GM23338 (cell line): ENCODE measurements at regions not wholly inside any gene's neighbourhood (a gene's known extent, or its start where the extent isn't known, plus 50 kb on each side); places are given as distances from the start of the nearest gene placed in this dataset.

Experiments
- ATAC-seq: fragments of 200-7000 bp; cut with Tn5 transposase; 3 replicates; pipeline ENCODE4 v1.9.1; 2020
- DNase-seq: peaks from one replicate; pipeline ENCODE4 v3.0.0-alpha.2; 2015; ENCODE audit warnings: low spot score
- H2AFZ ChIP-seq: fragments of 200-600 bp; sonication (generic); 2 replicates; pipeline ENCODE4 v1.8.0; 2016; ENCODE audit warnings: antibody characterized with exemption, mild to moderate bottlenecking, moderate library complexity
- H3F3A ChIP-seq: fragments of 200-600 bp; sonication (generic); replicated peaks from 2 replicates; pipeline ENCODE4 v1.8.0; 2017; ENCODE audit warnings: antibody characterized with exemption, mixed run types, low read depth
- H3K27ac ChIP-seq: fragments of 200-600 bp; sonication (generic); 2 replicates; pipeline ENCODE4 v1.6.1; 2016; ENCODE audit warnings: low read depth
- H3K27me3 ChIP-seq: fragments of 200-600 bp; sonication (generic); 2 replicates; pipeline ENCODE4 v1.8.0; 2016; ENCODE audit warnings: mild to moderate bottlenecking, mixed run types, moderate library complexity; ENCODE audit not compliant: insufficient read depth
- H3K36me3 ChIP-seq: fragments of 200-600 bp; sonication (generic); 2 replicates; pipeline ENCODE4 v1.8.0; 2016; ENCODE audit warnings: mild to moderate bottlenecking; ENCODE audit not compliant: insufficient read depth
- H3K4me1 ChIP-seq: fragments of 200-600 bp; sonication (generic); 2 replicates; pipeline ENCODE4 v1.8.0; 2016; ENCODE audit warnings: mild to moderate bottlenecking, moderate library complexity; ENCODE audit not compliant: insufficient read depth
- H3K4me2 ChIP-seq: fragments of 200-600 bp; sonication (generic); 2 replicates; pipeline ENCODE4 v1.7.1; 2017; ENCODE audit warnings: mixed run types
- H3K4me3 ChIP-seq: fragments of 200-600 bp; sonication (generic); 2 replicates; pipeline ENCODE4 v1.6.1; 2016; ENCODE audit warnings: mixed run types
- H3K79me2 ChIP-seq: fragments of 200-600 bp; sonication (generic); replicated peaks from 2 replicates; pipeline ENCODE4 v1.8.0; 2017; ENCODE audit warnings: mild to moderate bottlenecking; ENCODE audit not compliant: insufficient read depth
- H3K9me2 ChIP-seq: fragments of 200-600 bp; sonication (generic); 2 replicates; pipeline ENCODE4 v1.8.0; 2017; ENCODE audit not compliant: insufficient read depth
- H4K20me1 ChIP-seq: fragments of 200-600 bp; sonication (generic); replicated peaks from 2 replicates; pipeline ENCODE4 v1.8.0; 2017; ENCODE audit warnings: mild to moderate bottlenecking; ENCODE audit not compliant: insufficient read depth
- H3K27ac Mint-ChIP-seq: 2 replicates; pipeline ENCODE4 v1.8.0; 2020; ENCODE audit warnings: inconsistent platforms, mild to moderate bottlenecking, moderate library complexity, mixed read lengths
- H3K27me3 Mint-ChIP-seq: 3 replicates; pipeline ENCODE4 v1.8.0; 2022; ENCODE audit warnings: low read depth, mild to moderate bottlenecking, moderate library complexity, mixed read lengths, inconsistent platforms; ENCODE audit not compliant: insufficient read depth, poor library complexity
- H3K36me3 Mint-ChIP-seq: 3 replicates; pipeline ENCODE4 v1.8.0; 2021; ENCODE audit warnings: low read depth, mild to moderate bottlenecking, inconsistent platforms, moderate library complexity, mixed read lengths
- H3K4me1 Mint-ChIP-seq: 3 replicates; pipeline ENCODE4 v1.8.0; 2020; ENCODE audit warnings: mild to moderate bottlenecking, inconsistent platforms, mixed read lengths
- H3K4me3 Mint-ChIP-seq: 3 replicates; pipeline ENCODE4 v1.8.0; 2021; ENCODE audit warnings: moderate library complexity, mild to moderate bottlenecking, inconsistent platforms, mixed read lengths
- H3K9me3 Mint-ChIP-seq: 3 replicates; pipeline ENCODE4 v1.8.0; 2020; ENCODE audit warnings: moderate library complexity, mild to moderate bottlenecking, inconsistent platforms, mixed read lengths
- CREB1 ChIP-seq: fragments of 250-450 bp; sonication (Bioruptor Pico); IDR thresholded peaks from 2 replicates; pipeline ENCODE4 v1.5.0; 2020; ENCODE audit warnings: low read depth, mild to moderate bottlenecking, moderate library complexity
- CTCF ChIP-seq, 2 experiments: fragments of 200-600 bp in 1 of 2; sonication (generic) in 1 of 2; conservative IDR thresholded peaks; 2 replicates each; pipeline versions ENCODE4 v1.5.1 to v1.6.1; 2016 to 2017; ENCODE audit warnings: antibody characterized with exemption in 2 of 2, low read depth in 2 of 2, mild to moderate bottlenecking in 2 of 2, moderate library complexity in 1 of 2
- ETS1 ChIP-seq: IDR thresholded peaks from 2 replicates; pipeline ENCODE4 v1.6.1; 2016; ENCODE audit warnings: antibody characterized with exemption
- EZH2 ChIP-seq: fragments of 200-600 bp; sonication (generic); IDR thresholded peaks from one replicate; pipeline ENCODE4 v1.8.0; 2017; ENCODE audit warnings: antibody characterized with exemption, mild to moderate bottlenecking, low read depth; ENCODE audit not compliant: unreplicated experiment
- JUNB ChIP-seq: IDR thresholded peaks from one replicate; pipeline ENCODE4 v1.6.1; 2016; ENCODE audit warnings: antibody characterized with exemption; ENCODE audit not compliant: unreplicated experiment
- NANOG ChIP-seq: IDR thresholded peaks from 2 replicates; pipeline ENCODE4 v1.6.1; 2016; ENCODE audit warnings: antibody characterized with exemption, borderline replicate concordance
- POLR2AphosphoS5 ChIP-seq: IDR thresholded peaks from 2 replicates; pipeline ENCODE4 v1.6.1; 2016; ENCODE audit warnings: antibody characterized with exemption, low read depth
- ZNF114 ChIP-seq: fragments of 250-450 bp; sonication (Bioruptor Pico); IDR thresholded peaks from 2 replicates; pipeline ENCODE4 v1.5.0; 2020; ENCODE audit warnings: mild to moderate bottlenecking, moderate library complexity
- ZNF331 ChIP-seq: fragments of 250-450 bp; sonication (Bioruptor Pico); IDR thresholded peaks from 2 replicates; pipeline ENCODE4 v1.5.0; 2020; ENCODE audit warnings: low read depth, mild to moderate bottlenecking, moderate library complexity
- ZNF462 ChIP-seq: fragments of 250-450 bp; sonication (Bioruptor Pico); IDR thresholded peaks from 2 replicates; pipeline ENCODE4 v1.5.0; 2020; ENCODE audit warnings: mild to moderate bottlenecking, moderate library complexity

- H3F3A ChIP-seq = no peaks in the 10 kb centered on the region
- H3K27me3 ChIP-seq = no peaks in the 10 kb centered on the region
- no peaks in the 10 kb centered on the region for H3K9me2 ChIP-seq
- no peaks in the 10 kb centered on the region for H3K9me3 Mint-ChIP-seq
- no peak overlapping the region for H3K4me3 ChIP-seq
- peaks cover 25% of the 10 kb centered on the region for H3K4me1 Mint-ChIP-seq
- H2AFZ ChIP-seq = peak overlapping the region; percentile 76; the same call in 1 of the 2 replicates
- H3K36me3 Mint-ChIP-seq = no peaks in the 10 kb centered on the region
- no peaks in the 10 kb centered on the region for H3K36me3 ChIP-seq
- no peak overlapping the region for H3K4me3 Mint-ChIP-seq
- no peaks in the 10 kb centered on the region for H3K79me2 ChIP-seq
- H3K4me2 ChIP-seq = no peak overlapping the region
- no peaks in the 10 kb centered on the region for H4K20me1 ChIP-seq
- no peak overlapping the region for H3K27ac Mint-ChIP-seq
- no peak for DNase-seq
- H3K27me3 Mint-ChIP-seq = no peaks in the 10 kb centered on the region
- no peaks in the 10 kb centered on the region for H3K4me1 ChIP-seq
- no peak for TF ChIP-seq NANOG
- no peak for TF ChIP-seq CREB1 (CRISPR knock-in tag)
- no peak for TF ChIP-seq ZNF462 (CRISPR knock-in tag)
- no peak for TF ChIP-seq ZNF331 (CRISPR knock-in tag)
- no peak for TF ChIP-seq ZNF114 (CRISPR knock-in tag)
- ATAC-seq = no peak
- H3K27ac ChIP-seq = no peak overlapping the region
These were observed 227.1 kb downstream of the TOMM20 start for GRCh38 chr1:234901491-234902049.

GRCh38 chr1:234900595-234900994 lies 228.0 kb downstream of the TOMM20 start:
- DNase-seq (no peak), ATAC-seq (no peak)
- no peaks in the 10 kb centered on the region for H3K27me3 Mint-ChIP-seq
- Histone ChIP-seq H3K27ac (no peak overlapping the region), H3F3A (no peaks in the 10 kb centered on the region), H4K20me1 (no peaks in the 10 kb centered on the region), H3K4me3 (no peak overlapping the region), H2AFZ (0 out of 2 replicates have a peak overlapping the region, but pooled peaks have one; percentile 56), H3K27me3 (no peaks in the 10 kb centered on the region), H3K4me2 (no peak overlapping the region), H3K36me3 (no peaks in the 10 kb centered on the region), H3K4me1 (no peaks in the 10 kb centered on the region), H3K9me2 (no peaks in the 10 kb centered on the region), H3K79me2 (no peaks in the 10 kb centered on the region)
- H3K4me1 Mint-ChIP-seq = peaks cover 25% of the 10 kb centered on the region
- H3K36me3 Mint-ChIP-seq = no peaks in the 10 kb centered on the region
- no peak overlapping the region for H3K4me3 Mint-ChIP-seq
- H3K27ac Mint-ChIP-seq = no peak overlapping the region
- no peaks in the 10 kb centered on the region for H3K9me3 Mint-ChIP-seq
- TF ChIP-seq ZNF331 (CRISPR knock-in tag) (no peak), EZH2 (no peak), CTCF (conservative IDR thresholded peaks at IDR 0.05; ENCODE audit: low read depth in 2 of 2) (no peak), ZNF114 (CRISPR knock-in tag) (no peak), ETS1 (no peak), POLR2AphosphoS5 (no peak), NANOG (no peak), CREB1 (CRISPR knock-in tag) (no peak), JUNB (no peak)
